H1 (cell line): ENCODE measurements at regions not wholly inside any gene's neighbourhood (a gene's known extent, or its start where the extent isn't known, plus 50 kb on each side); places are given as distances from the start of the nearest gene placed in this dataset.

Experiments
- CTCF ChIA-PET: fragments of 300-600 bp; sonication (Branson Sonifier 250); formaldehyde crosslinking; loops from one replicate; lab custom pipeline; 2021; ENCODE audit not compliant: partially characterized antibody; lab: Charles Lee
- POLR2A ChIA-PET: fragments of 300-600 bp; sonication (Branson Sonifier 250); formaldehyde crosslinking; loops from one replicate; lab custom pipeline; 2021; ENCODE audit warnings: inconsistent platforms; ENCODE audit not compliant: partially characterized antibody; lab: Charles Lee
- DNase-seq, 2 experiments: peaks; one replicate each; pipeline versions ENCODE4 v3.0.0 to v3.0.0-alpha.2; 2010 to 2022; ENCODE audit warnings: low spot score in 2 of 2, low read depth in 1 of 2, mixed read lengths in 1 of 2
- FAIRE-seq: peaks from 2 replicates; lab custom pipeline; 2011; peaks lifted over from hg19 to GRCh38; lab: Jason Lieb, UNC
- H2AFZ ChIP-seq: 2 replicates; pipeline ENCODE4 v1.8.1; 2012; ENCODE audit warnings: low read length, inconsistent platforms
- H2AK5ac ChIP-seq: 2 replicates; pipeline ENCODE4 v1.6.1; 2013; ENCODE audit warnings: low read depth, low read length
- H2BK120ac ChIP-seq: replicated peaks from 2 replicates; pipeline ENCODE3; 2013; ENCODE audit warnings: low read depth, low read length, inconsistent platforms
- H2BK12ac ChIP-seq: 2 replicates; pipeline ENCODE4 v1.6.1; 2013; ENCODE audit warnings: low read depth, low read length
- H2BK15ac ChIP-seq: 2 replicates; pipeline ENCODE4 v1.6.1; 2013; ENCODE audit warnings: low read length
- H2BK20ac ChIP-seq: 2 replicates; pipeline ENCODE4 v1.6.1; 2013; ENCODE audit warnings: low read length
- H2BK5ac ChIP-seq: 2 replicates; pipeline ENCODE4 v1.6.1; 2013; ENCODE audit warnings: low read depth, low read length
- H3K14ac ChIP-seq: 2 replicates; pipeline ENCODE4 v1.6.1; 2013; ENCODE audit warnings: inconsistent platforms; ENCODE audit not compliant: insufficient read length
- H3K18ac ChIP-seq: 2 replicates; pipeline ENCODE4 v1.6.1; 2013; ENCODE audit warnings: low read length; ENCODE audit errors: extremely low read depth
- H3K23ac ChIP-seq: 2 replicates; pipeline ENCODE4 v1.6.1; 2013; ENCODE audit warnings: inconsistent platforms; ENCODE audit not compliant: insufficient read length
- H3K23me2 ChIP-seq: 2 replicates; pipeline ENCODE4 v1.6.1; 2013; ENCODE audit warnings: low read depth, low read length
- H3K27ac ChIP-seq: 2 replicates; pipeline ENCODE4 v1.6.1; 2011; ENCODE audit warnings: low read depth, low read length, inconsistent platforms
- H3K27me3 ChIP-seq, 4 experiments: replicated peaks in 1 of 4; 1 replicate in 1 of 4; 2 replicates in 3 of 4; pipeline versions ENCODE4 v1.6.1 to v1.8.1; 2011 to 2013; ENCODE audit warnings: low read length in 3 of 4, mild to moderate bottlenecking in 3 of 4, inconsistent platforms in 2 of 4, mixed read lengths in 2 of 4, moderate library complexity in 1 of 4; ENCODE audit not compliant: control insufficient read depth in 3 of 4, insufficient read depth in 3 of 4; ENCODE audit errors: extremely low read depth in 1 of 4
- H3K36me3 ChIP-seq, 4 experiments: 2 replicates each; pipeline versions ENCODE4 v1.6.1 to v1.8.1; 2011 to 2013; ENCODE audit warnings: mild to moderate bottlenecking in 4 of 4, low read length in 3 of 4, moderate library complexity in 2 of 4, control low read depth in 1 of 4, inconsistent platforms in 1 of 4; ENCODE audit not compliant: insufficient read depth in 4 of 4, control insufficient read depth in 2 of 4
- H3K4ac ChIP-seq: replicated peaks from 2 replicates; pipeline ENCODE3; 2013; ENCODE audit warnings: low read length, low read depth, mixed read lengths, inconsistent platforms; ENCODE audit not compliant: insufficient read length
- H3K4me1 ChIP-seq, 4 experiments: replicated peaks in 1 of 4; 1 replicate in 1 of 4; 2 replicates in 3 of 4; pipeline versions ENCODE4 v1.6.1 to v1.8.1; 2011 to 2013; ENCODE audit warnings: low read length in 3 of 4, inconsistent platforms in 2 of 4, mixed read lengths in 1 of 4; ENCODE audit not compliant: insufficient read depth in 4 of 4, control insufficient read depth in 3 of 4
- H3K4me2 ChIP-seq, 2 experiments: 2 replicates each; pipeline versions ENCODE4 v1.6.1 to v1.8.1; 2011 to 2013; ENCODE audit warnings: low read depth in 2 of 2, low read length in 2 of 2, control low read depth in 1 of 2, inconsistent platforms in 1 of 2, mild to moderate bottlenecking in 1 of 2; ENCODE audit not compliant: insufficient read depth in 1 of 2
- H3K4me3 ChIP-seq, 4 experiments: fragments of 200-600, 300-600 bp in 1 of 4; sonication (generic), shearing (Covaris generic), sonication (Bioruptor Twin) in 1 of 4; 2 replicates each; pipeline versions ENCODE4 v1.5.1 to v1.8.1; 2011 to 2016; ENCODE audit warnings: low read length in 4 of 4, low read depth in 3 of 4, control low read depth in 2 of 4, inconsistent platforms in 2 of 4, mild to moderate bottlenecking in 2 of 4, mixed read lengths in 1 of 4, moderate library complexity in 1 of 4; ENCODE audit not compliant: insufficient read depth in 2 of 4; ENCODE audit errors: extremely low read depth in 1 of 4
- H3K56ac ChIP-seq: replicated peaks from 2 replicates; pipeline ENCODE3; 2013; ENCODE audit warnings: low read depth, mild to moderate bottlenecking, mixed read lengths, low read length, inconsistent platforms; ENCODE audit not compliant: insufficient read length
- H3K79me1 ChIP-seq: 2 replicates; pipeline ENCODE4 v1.6.1; 2013; ENCODE audit warnings: low read depth, low read length, control low read depth
- H3K79me2 ChIP-seq, 2 experiments: 2 replicates each; pipeline versions ENCODE4 v1.6.1 to v1.8.1; 2012 to 2013; ENCODE audit warnings: low read length in 2 of 2, mild to moderate bottlenecking in 2 of 2, inconsistent platforms in 1 of 2; ENCODE audit not compliant: insufficient read depth in 2 of 2, control insufficient read depth in 1 of 2
- H3K9ac ChIP-seq, 4 experiments: replicated peaks in 1 of 4; 1 replicate in 1 of 4; 2 replicates in 3 of 4; pipeline versions ENCODE4 v1.6.1 to v1.8.1; 2011 to 2013; ENCODE audit warnings: low read depth in 3 of 4, low read length in 3 of 4, control low read depth in 2 of 4, mild to moderate bottlenecking in 2 of 4, moderate library complexity in 2 of 4, inconsistent platforms in 1 of 4; ENCODE audit errors: extremely low read depth in 1 of 4
- H3K9me3 ChIP-seq, 2 experiments: 2 replicates each; pipeline versions ENCODE4 v1.6.1 to v1.8.1; 2012 to 2013; ENCODE audit warnings: mild to moderate bottlenecking in 2 of 2, moderate library complexity in 2 of 2, control low read depth in 1 of 2, inconsistent platforms in 1 of 2, low read depth in 1 of 2, low read length in 1 of 2, mixed read lengths in 1 of 2; ENCODE audit not compliant: insufficient read depth in 2 of 2
- H4K20me1 ChIP-seq, 2 experiments: replicated peaks in 1 of 2; 2 replicates each; pipeline versions ENCODE3 to v1.8.1; 2011 to 2013; ENCODE audit warnings: inconsistent platforms in 2 of 2, low read length in 2 of 2, mild to moderate bottlenecking in 1 of 2; ENCODE audit not compliant: insufficient read depth in 2 of 2, control insufficient read depth in 1 of 2
- H4K5ac ChIP-seq: 2 replicates; pipeline ENCODE4 v1.6.1; 2013; ENCODE audit warnings: low read length, low read depth, mixed read lengths, inconsistent platforms; ENCODE audit not compliant: insufficient read length
- H4K8ac ChIP-seq: 2 replicates; pipeline ENCODE4 v1.8.0; 2013; ENCODE audit warnings: mild to moderate bottlenecking, moderate library complexity, low read length, inconsistent platforms; ENCODE audit not compliant: insufficient read depth; ENCODE audit errors: extremely low read depth
- H4K91ac ChIP-seq: replicated peaks from 2 replicates; pipeline ENCODE3; 2013; ENCODE audit warnings: low read length, mixed read lengths, inconsistent platforms; ENCODE audit not compliant: insufficient read length
- CHD1 ChIP-seq: IDR thresholded peaks from 2 replicates; pipeline ENCODE4 v1.6.1; 2012; ENCODE audit warnings: low read depth, low read length, improper control_type of control experiment
- E2F6 ChIP-seq: IDR thresholded peaks from 2 replicates; pipeline ENCODE4 v1.6.1; 2012; ENCODE audit warnings: inconsistent platforms
- TEAD4 ChIP-seq: IDR thresholded peaks from 2 replicates; pipeline ENCODE4 v1.6.1; 2012; ENCODE audit warnings: low read depth, low read length, inconsistent platforms, mixed read lengths
- WGBS, 2 experiments: shearing (Covaris generic) in 1 of 2; methylation state at CpG; one replicate each; pipeline versions ENCODE4 v1.1.6 to v1.1.7; 2013 to 2015; ENCODE audit warnings: low lambda C conversion rate in 2 of 2, mixed read lengths in 2 of 2, inconsistent platforms in 1 of 2, low coverage in 1 of 2, missing lambda C conversion rate in 1 of 2; ENCODE audit not compliant: insufficient replicate concordance in 2 of 2, insufficient coverage in 1 of 2, insufficient read length in 1 of 2; ENCODE audit errors: extremely low coverage in 1 of 2, missing lambda C conversion rate in 1 of 2; 5-methylcytosine and 5-hydroxymethylcytosine counted together

- Histone ChIP-seq H4K20me1 (no peaks in the 10 kb centered on the region), H3K4me1 (no peaks in the 10 kb centered on the region), H3K18ac (no peak overlapping the region), H2BK15ac (no peak overlapping the region), H3K27me3 (no peaks in the 10 kb centered on the region), H3K4ac (no peak overlapping the region), H2BK12ac (no peak overlapping the region), H3K4me3 (no peak overlapping the region), H3K23ac (no peak overlapping the region), H3K79me2 (no peaks in the 10 kb centered on the region), H4K91ac (no peak overlapping the region), H3K23me2 (no peaks in the 10 kb centered on the region), H3K4me2 (no peak overlapping the region), H3K9ac (no peak overlapping the region), H2AK5ac (no peak overlapping the region), H3K27ac (no peak overlapping the region), H3K9me3 (no peaks in the 10 kb centered on the region), H2AFZ (no peak overlapping the region), H4K8ac (no peak overlapping the region), H3K79me1 (no peaks in the 10 kb centered on the region), H3K56ac (no peak overlapping the region), H2BK5ac (no peak overlapping the region), H2BK20ac (no peak overlapping the region), H2BK120ac (no peak overlapping the region), H4K5ac (no peak overlapping the region), H3K36me3 (no peaks in the 10 kb centered on the region), H3K14ac (no peak overlapping the region)
- TF ChIP-seq E2F6 (no peak), CHD1 (no peak), TEAD4 (no peak)
- ChIA-PET CTCF (no interaction called here), POLR2A (no interaction called here)
- 90% methylated on average over 6 of the region's 6 CpGs; no CpG with 5 or more reads in 1 of the 2 experiments for WGBS, 2 experiments
- FAIRE-seq = no peak
- no peak for DNase-seq
Observed at GRCh38 chr2:204487447-204488229, 57.6 kb upstream of the PARD3B start.
